ENCODE measurements at regions not wholly inside any gene's neighbourhood (a gene's known extent, or its start where the extent isn't known, plus 50 kb on each side); places are given as distances from the start of the nearest gene placed in this dataset.

DNA sequence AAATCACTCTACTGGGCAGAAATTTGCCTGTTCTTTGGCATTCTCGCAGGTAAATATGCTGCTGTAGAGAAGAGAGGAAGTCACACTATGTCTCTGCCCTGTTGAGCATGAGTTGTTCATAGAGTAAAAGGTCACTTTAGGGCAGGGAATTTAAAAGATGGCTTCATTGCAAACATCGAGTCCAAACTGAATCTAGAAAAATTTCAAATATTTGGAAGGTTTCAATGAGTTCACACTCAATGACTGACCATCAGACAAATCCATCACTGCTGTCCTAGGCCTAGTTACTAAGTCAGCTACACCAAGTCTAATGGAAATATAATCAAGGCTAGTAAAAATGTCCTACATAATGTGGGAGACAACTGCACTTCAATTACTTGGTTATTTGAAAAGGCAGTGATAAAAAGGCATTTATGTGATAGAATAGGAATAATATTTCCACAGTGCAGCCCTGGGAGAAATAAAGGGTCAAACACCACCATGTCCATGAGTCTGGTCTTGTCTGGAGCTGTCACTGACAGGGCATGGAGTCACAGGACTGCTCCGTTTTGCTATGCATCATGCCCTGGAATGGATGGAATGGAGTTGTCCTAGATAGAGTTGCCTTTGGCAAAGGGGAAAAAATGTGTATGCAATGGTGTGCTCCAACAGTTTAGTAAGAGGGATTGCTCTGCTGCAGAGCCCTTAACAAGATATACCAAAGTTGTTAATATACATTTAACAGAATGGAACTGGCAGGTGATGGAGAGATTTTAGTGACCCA, 218.5 kb upstream of the DAPK1 start:
- no peaks in the 10 kb centered on the region for H3K9me3 Mint-ChIP-seq
- Histone ChIP-seq H3K18ac (ENCODE audit: insufficient read length, low read depth, low read length) (no peak overlapping the region), H2BK15ac (ENCODE audit: low read depth, low read length) (no peak overlapping the region), H3K9ac (ENCODE audit: extremely low read depth, insufficient read length, low read length) (peak overlapping the region; percentile 9), H4K5ac (ENCODE audit: insufficient read length, low read depth, low read length) (no peak overlapping the region), H3K27ac (ENCODE audit: insufficient read length, low read depth, low read length) (no peak overlapping the region), H3K79me2 (ENCODE audit: insufficient read depth, low read length) (no peaks in the 10 kb centered on the region), H3K9me3 (ENCODE audit: control insufficient read depth, low read depth, low read length) (no peaks in the 10 kb centered on the region), H3K4ac (ENCODE audit: low read depth, low read length) (no peak overlapping the region), H3K23me2 (ENCODE audit: insufficient read length, low read depth, low read length, poor library complexity, severe bottlenecking) (no peaks in the 10 kb centered on the region), H2AFZ (ENCODE audit: low read length) (no peak overlapping the region), H4K20me1 (ENCODE audit: control insufficient read depth, insufficient read depth, insufficient read length) (no peaks in the 10 kb centered on the region), H3K4me1 (ENCODE audit: insufficient read depth, low read length) (no peaks in the 10 kb centered on the region), H4K91ac (ENCODE audit: insufficient read length, low read depth, low read length) (no peak overlapping the region), H3T11ph (ENCODE audit: low read length) (no peak overlapping the region), H4K8ac (replicated peaks; ENCODE audit: insufficient read length, low read depth, low read length) (no peak overlapping the region), H2BK5ac (ENCODE audit: insufficient read length, low read length) (no peak overlapping the region), H3K14ac (ENCODE audit: insufficient read depth, low read length) (no peak overlapping the region), H2BK120ac (ENCODE audit: low read depth, low read length, poor library complexity, severe bottlenecking) (no peak overlapping the region), H3K23ac (ENCODE audit: insufficient read length, low read depth, low read length) (no peak overlapping the region), H3K56ac (ENCODE audit: insufficient read length, low read depth, low read length) (no peak overlapping the region), H3K4me2 (ENCODE audit: insufficient read depth, insufficient read length, low read length) (no peak overlapping the region), H2BK12ac (ENCODE audit: insufficient read length, low read depth, low read length) (no peak overlapping the region), H3K79me1 (ENCODE audit: insufficient read depth, low read depth, low read length, poor library complexity, severe bottlenecking) (no peaks in the 10 kb centered on the region), H3K27me3 (ENCODE audit: insufficient read depth, low read length) (no peaks in the 10 kb centered on the region), H2BK20ac (ENCODE audit: low read depth, low read length, poor library complexity, severe bottlenecking) (no peak overlapping the region), H2AK5ac (ENCODE audit: insufficient read length, low read length) (no peak overlapping the region)
- no peak for DNase-seq
- H3K27me3 Mint-ChIP-seq (ENCODE audit: low read depth) = peaks cover 2% of the 10 kb centered on the region; the same call in 1 of the 2 replicates
- no peak overlapping the region for H3K4me3 Mint-ChIP-seq
- no peaks in the 10 kb centered on the region for H3K36me3 Mint-ChIP-seq (ENCODE audit: insufficient read depth in 1 of 3, low read depth in 3 of 3)
- no peaks in the 10 kb centered on the region; a peak in 1 of 4 replicates for H3K4me1 Mint-ChIP-seq
- no CpG with 5 or more reads among the region's 3 CpGs for WGBS (ENCODE audit: extremely low coverage, insufficient read length, low lambda C conversion rate)
- H3K27ac Mint-ChIP-seq = no peak overlapping the region
- no peak for TF ChIP-seq CTCF (conservative IDR thresholded peaks at IDR 0.05)
